ENCODE measurements at regions not wholly inside any gene's neighbourhood (a gene's known extent, or its start where the extent isn't known, plus 50 kb on each side); places are given as distances from the start of the nearest gene placed in this dataset.

DNA sequence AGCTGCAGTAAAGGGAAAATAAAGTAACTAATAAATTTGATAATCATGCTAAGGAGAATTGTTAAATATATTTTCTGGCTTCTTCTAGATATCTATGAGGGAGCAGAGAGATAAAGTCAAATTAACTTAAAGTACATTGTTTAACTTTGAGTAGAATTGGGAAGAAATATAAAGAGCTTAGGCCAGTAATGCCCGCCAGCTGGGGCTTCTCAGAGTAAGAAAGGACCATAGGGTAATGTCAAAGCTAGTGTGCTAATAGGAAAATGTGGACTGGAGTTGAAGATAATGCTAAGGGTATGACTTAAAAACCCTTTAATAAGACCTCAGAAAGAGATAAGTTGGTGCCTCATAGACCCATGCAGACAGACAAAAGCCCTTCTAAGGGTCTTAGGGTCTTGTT is 411.6 kb upstream of the ANO3 start:
- no peak overlapping the region for H3K4me2 ChIP-seq (ENCODE audit: low read length)

GRCh38 chr11:25924586-25924985 is 407.3 kb upstream of the ANO3 start:
- Histone ChIP-seq H3K9ac (ENCODE audit: low read length) (no peak overlapping the region), H3K79me2 (ENCODE audit: low read length) (no peaks in the 10 kb centered on the region), H3K27ac (ENCODE audit: low read length) (no peak overlapping the region), H3K27me3 (ENCODE audit: low read depth, low read length) (no peaks in the 10 kb centered on the region), H3K9me3 (ENCODE audit: insufficient read depth, low read length) (no peaks in the 10 kb centered on the region), H3K4me2 (ENCODE audit: low read length) (no peak overlapping the region), H3K4me1 (ENCODE audit: low read length) (no peaks in the 10 kb centered on the region), H4K20me1 (ENCODE audit: insufficient read depth, low read length) (no peaks in the 10 kb centered on the region), H3K36me3 (replicated peaks; ENCODE audit: low read depth, low read length) (no peaks in the 10 kb centered on the region), H2AFZ (ENCODE audit: low read depth, low read length) (no peak overlapping the region), H3K4me3 (ENCODE audit: low read length) (no peak overlapping the region)
- TF ChIP-seq EZH2phosphoT487 (IDR thresholded peaks at IDR 0.05; ENCODE audit: low read depth) (no peak), CTCF (IDR thresholded peaks at IDR 0.05; ENCODE audit: low read depth, low read length) (no peak)

More for the DNA sequence above, 411.6 kb upstream of the ANO3 start:
- no peaks in the 10 kb centered on the region for H3K9me3 ChIP-seq (ENCODE audit: insufficient read depth, low read length)
- no peaks in the 10 kb centered on the region for H3K4me1 ChIP-seq (ENCODE audit: low read length)
- H3K36me3 ChIP-seq (replicated peaks; ENCODE audit: low read depth, low read length): no peaks in the 10 kb centered on the region
- H3K27ac ChIP-seq (ENCODE audit: low read length): no peak overlapping the region
- H3K79me2 ChIP-seq (ENCODE audit: low read length): no peaks in the 10 kb centered on the region
- H3K4me3 ChIP-seq (ENCODE audit: low read length): no peak overlapping the region
- H4K20me1 ChIP-seq (ENCODE audit: insufficient read depth, low read length): no peaks in the 10 kb centered on the region
- H3K27me3 ChIP-seq (ENCODE audit: low read depth, low read length): no peaks in the 10 kb centered on the region
- TF ChIP-seq EZH2phosphoT487 (IDR thresholded peaks at IDR 0.05; ENCODE audit: low read depth): no peak
- TF ChIP-seq CTCF (IDR thresholded peaks at IDR 0.05; ENCODE audit: low read depth, low read length): no peak
- H2AFZ ChIP-seq (ENCODE audit: low read depth, low read length): no peak overlapping the region
- no peak overlapping the region for H3K9ac ChIP-seq (ENCODE audit: low read length)

GRCh38 chr11:25925359-25925758 is 406.6 kb upstream of the ANO3 start:
- H3K79me2 ChIP-seq (ENCODE audit: low read length): no peaks in the 10 kb centered on the region
- no peaks in the 10 kb centered on the region for H3K36me3 ChIP-seq (replicated peaks; ENCODE audit: low read depth, low read length)
- H3K4me2 ChIP-seq (ENCODE audit: low read length): no peak overlapping the region
- no peak overlapping the region for H3K9ac ChIP-seq (ENCODE audit: low read length)
- no peak overlapping the region for H2AFZ ChIP-seq (ENCODE audit: low read depth, low read length)
- H3K4me1 ChIP-seq (ENCODE audit: low read length): no peaks in the 10 kb centered on the region
- no peak overlapping the region for H3K27ac ChIP-seq (ENCODE audit: low read length)
- H3K4me3 ChIP-seq (ENCODE audit: low read length): no peak overlapping the region
- no peaks in the 10 kb centered on the region for H3K9me3 ChIP-seq (ENCODE audit: insufficient read depth, low read length)
- no peak for TF ChIP-seq CTCF (IDR thresholded peaks at IDR 0.05; ENCODE audit: low read depth, low read length)
- no peaks in the 10 kb centered on the region for H3K27me3 ChIP-seq (ENCODE audit: low read depth, low read length)
- no peaks in the 10 kb centered on the region for H4K20me1 ChIP-seq (ENCODE audit: insufficient read depth, low read length)

DNA sequence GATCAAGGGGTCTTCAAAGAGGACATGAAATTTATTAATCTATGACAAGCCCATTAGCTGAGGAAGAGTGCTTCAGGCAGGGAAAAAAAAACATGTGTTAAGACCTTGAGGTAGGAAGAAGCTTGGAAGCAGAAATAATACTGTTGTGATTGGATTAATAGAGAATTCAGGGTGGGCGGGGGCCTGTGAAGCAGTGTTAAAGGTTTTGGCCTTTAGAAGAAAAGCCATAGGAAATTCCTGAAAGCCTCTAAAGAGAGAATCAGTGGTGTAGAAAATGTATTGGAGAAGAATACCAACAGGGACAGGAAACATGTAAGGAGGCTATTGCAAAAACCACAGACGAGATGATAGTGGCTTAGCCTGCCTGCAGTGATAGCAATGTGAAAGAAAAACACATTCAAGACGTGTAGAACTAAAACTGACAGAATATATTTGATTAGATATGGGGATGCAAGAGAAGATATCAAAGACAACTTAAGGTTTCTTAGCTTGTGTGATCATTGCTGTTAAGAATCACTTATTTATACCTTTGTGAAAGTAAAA is 404.4 kb upstream of the ANO3 start:
- no peaks in the 10 kb centered on the region for H3K4me1 ChIP-seq (ENCODE audit: low read length)
- no peaks in the 10 kb centered on the region for H3K36me3 ChIP-seq (replicated peaks; ENCODE audit: low read depth, low read length)
- no peaks in the 10 kb centered on the region for H3K27me3 ChIP-seq (ENCODE audit: low read depth, low read length)
- H3K9ac ChIP-seq (ENCODE audit: low read length): no peak overlapping the region
- H3K4me2 ChIP-seq (ENCODE audit: low read length): no peak overlapping the region
- H3K4me3 ChIP-seq (ENCODE audit: low read length): no peak overlapping the region
- H3K9me3 ChIP-seq (ENCODE audit: insufficient read depth, low read length): no peaks in the 10 kb centered on the region
- H4K20me1 ChIP-seq (ENCODE audit: insufficient read depth, low read length): no peaks in the 10 kb centered on the region
- no peak overlapping the region; the same call in 1 of the 2 replicates for H2AFZ ChIP-seq (ENCODE audit: low read depth, low read length)
- no peaks in the 10 kb centered on the region for H3K79me2 ChIP-seq (ENCODE audit: low read length)
- TF ChIP-seq EZH2phosphoT487 (IDR thresholded peaks at IDR 0.05; ENCODE audit: low read depth) (no peak), CTCF (IDR thresholded peaks at IDR 0.05; ENCODE audit: low read depth, low read length) (no peak)
- no peak overlapping the region for H3K27ac ChIP-seq (ENCODE audit: low read length)
